Liver (tissue), 3 donors: ENCODE measurements at regions not wholly inside any gene's neighbourhood (a gene's known extent, or its start where the extent isn't known, plus 50 kb on each side); places are given as distances from the start of the nearest gene placed in this dataset.

Experiments used
- GABPA ChIP-seq, 2 donors: IDR thresholded peaks in 1 of 2; conservative IDR thresholded peaks in 1 of 2; 2 replicates each; pipeline ENCODE4 v1.6.1; 2016; ENCODE audit warnings: antibody characterized with exemption in 2 of 2, mild to moderate bottlenecking in 1 of 2, moderate library complexity in 1 of 2
- TF ChIP-seq, protein P1 (sequence below): fragments of 150-350 bp; IDR thresholded peaks from 2 replicates; pipeline ENCODE4 v1.5.1; 2017; ENCODE audit warnings: improper control_type of control experiment, low read depth, low read length; ENCODE audit not compliant: missing input control
- TF ChIP-seq, protein P2 (sequence below): IDR thresholded peaks from 2 replicates; pipeline ENCODE4 v1.6.1; 2016; ENCODE audit warnings: antibody characterized with exemption
- donor health status: healthy.
- donor health status: healthy.

- TF ChIP-seq, protein P1, sequence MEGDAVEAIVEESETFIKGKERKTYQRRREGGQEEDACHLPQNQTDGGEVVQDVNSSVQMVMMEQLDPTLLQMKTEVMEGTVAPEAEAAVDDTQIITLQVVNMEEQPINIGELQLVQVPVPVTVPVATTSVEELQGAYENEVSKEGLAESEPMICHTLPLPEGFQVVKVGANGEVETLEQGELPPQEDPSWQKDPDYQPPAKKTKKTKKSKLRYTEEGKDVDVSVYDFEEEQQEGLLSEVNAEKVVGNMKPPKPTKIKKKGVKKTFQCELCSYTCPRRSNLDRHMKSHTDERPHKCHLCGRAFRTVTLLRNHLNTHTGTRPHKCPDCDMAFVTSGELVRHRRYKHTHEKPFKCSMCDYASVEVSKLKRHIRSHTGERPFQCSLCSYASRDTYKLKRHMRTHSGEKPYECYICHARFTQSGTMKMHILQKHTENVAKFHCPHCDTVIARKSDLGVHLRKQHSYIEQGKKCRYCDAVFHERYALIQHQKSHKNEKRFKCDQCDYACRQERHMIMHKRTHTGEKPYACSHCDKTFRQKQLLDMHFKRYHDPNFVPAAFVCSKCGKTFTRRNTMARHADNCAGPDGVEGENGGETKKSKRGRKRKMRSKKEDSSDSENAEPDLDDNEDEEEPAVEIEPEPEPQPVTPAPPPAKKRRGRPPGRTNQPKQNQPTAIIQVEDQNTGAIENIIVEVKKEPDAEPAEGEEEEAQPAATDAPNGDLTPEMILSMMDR: no peak
- TF ChIP-seq, protein P2, sequence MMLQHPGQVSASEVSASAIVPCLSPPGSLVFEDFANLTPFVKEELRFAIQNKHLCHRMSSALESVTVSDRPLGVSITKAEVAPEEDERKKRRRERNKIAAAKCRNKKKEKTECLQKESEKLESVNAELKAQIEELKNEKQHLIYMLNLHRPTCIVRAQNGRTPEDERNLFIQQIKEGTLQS: no peak
- TF ChIP-seq GABPA (IDR thresholded peaks at IDR 0.05 in 1 of 2, conservative IDR thresholded peaks at IDR 0.05 in 1 of 2): no peak
Observed at GRCh38 chr1:193321242-193321840, 134.9 kb upstream of the B3GALT2 start.
